HEK293 (cell line): ENCODE measurements at regions not wholly inside any gene's neighbourhood (a gene's known extent, or its start where the extent isn't known, plus 50 kb on each side); places are given as distances from the start of the nearest gene placed in this dataset.

ENCODE experiments used
- CTCF ChIA-PET: fragments of 350-600 bp; formaldehyde crosslinking; extraction: SDS; loops from one replicate; lab custom pipeline; 2021; ENCODE audit warnings: antibody characterized with exemption; lab: Yijun Ruan, JAX
- POLR2A ChIA-PET: fragments of 300-600 bp; formaldehyde crosslinking; extraction: SDS; loops from one replicate; lab custom pipeline; 2020; ENCODE audit warnings: antibody characterized with exemption, inconsistent platforms; lab: Yijun Ruan, JAX
- H3K27ac ChIP-seq: fragments of 200-500 bp; sonication (Bioruptor generic); 2 replicates; pipeline ENCODE4 v1.5.1; 2014; ENCODE audit warnings: low read depth, low read length, control low read depth, inconsistent platforms; ENCODE audit errors: extremely low read depth
- H3K36me3 ChIP-seq, 2 experiments: fragments of 200-500 bp in 1 of 2; sonication (Bioruptor generic) in 1 of 2; 1 replicate in 1 of 2; 2 replicates in 1 of 2; pipeline ENCODE4 v1.5.1; 2014 to 2017; ENCODE audit warnings: inconsistent platforms in 2 of 2, low read length in 2 of 2; ENCODE audit not compliant: control insufficient read depth in 2 of 2, insufficient read depth in 1 of 2
- H3K4me1 ChIP-seq: fragments of 200-500 bp; sonication (Bioruptor generic); 2 replicates; pipeline ENCODE4 v1.5.1; 2014; ENCODE audit warnings: mild to moderate bottlenecking, low read length, inconsistent platforms; ENCODE audit not compliant: control insufficient read depth, insufficient read depth
- H3K4me3 ChIP-seq: 2 replicates; pipeline ENCODE4 v1.5.1; 2011; ENCODE audit warnings: low read depth, mild to moderate bottlenecking, control low read depth, low read length, moderate library complexity
- H3K9me3 ChIP-seq: fragments of 200-500 bp; sonication (Bioruptor generic); 2 replicates; pipeline ENCODE4 v1.5.1; 2014; ENCODE audit warnings: low read depth, low read length, inconsistent platforms; ENCODE audit not compliant: control insufficient read depth, insufficient read depth
- GFI1B ChIP-seq: fragments of 450-650 bp; formaldehyde crosslinking; IDR thresholded peaks from 2 replicates; pipeline ENCODE4 v1.5.1; 2016; ENCODE audit warnings: missing biosample characterization, missing genetic modification characterization
- HOXA7 ChIP-seq: sonication (generic); formaldehyde crosslinking; IDR thresholded peaks from 2 replicates; pipeline ENCODE4 v1.8.1; 2022; ENCODE audit warnings: missing genetic modification reagents, borderline replicate concordance
- INSM2 ChIP-seq: fragments of 450-650 bp; formaldehyde crosslinking; IDR thresholded peaks from 2 replicates; pipeline ENCODE4 v1.5.1; 2016; ENCODE audit warnings: missing biosample characterization, missing genetic modification characterization
- KLF9 ChIP-seq: fragments of 450-650 bp; formaldehyde crosslinking; IDR thresholded peaks from 2 replicates; pipeline ENCODE4 v1.5.1; 2016; ENCODE audit warnings: missing biosample characterization, missing genetic modification characterization, low read depth
- MZF1 ChIP-seq: fragments of 450-650 bp; formaldehyde crosslinking; IDR thresholded peaks from 2 replicates; pipeline ENCODE4 v1.5.1; 2017; ENCODE audit warnings: missing biosample characterization, missing genetic modification characterization, borderline replicate concordance
- OSR2 ChIP-seq: fragments of 450-650 bp; formaldehyde crosslinking; IDR thresholded peaks from 2 replicates; pipeline ENCODE4 v1.5.1; 2016; ENCODE audit warnings: missing biosample characterization, missing genetic modification characterization
- WT1 ChIP-seq: fragments of 450-650 bp; formaldehyde crosslinking; IDR thresholded peaks from 2 replicates; pipeline ENCODE4 v1.5.1; 2016; ENCODE audit warnings: missing biosample characterization, missing genetic modification characterization
- ZFP41 ChIP-seq: fragments of 450-650 bp; formaldehyde crosslinking; IDR thresholded peaks from 2 replicates; pipeline ENCODE4 v1.5.1; 2016; ENCODE audit warnings: missing biosample characterization, missing genetic modification characterization, borderline replicate concordance
- ZNF133 ChIP-seq: fragments of 450-650 bp; formaldehyde crosslinking; IDR thresholded peaks from 2 replicates; pipeline ENCODE4 v1.5.1; 2016; ENCODE audit warnings: missing biosample characterization, missing genetic modification characterization
- ZNF148 ChIP-seq: fragments of 450-650 bp; formaldehyde crosslinking; IDR thresholded peaks from 2 replicates; pipeline ENCODE4 v1.5.0; 2017; ENCODE audit warnings: missing biosample characterization, missing genetic modification characterization, borderline replicate concordance
- ZNF184 ChIP-seq: fragments of 450-650 bp; IDR thresholded peaks from 2 replicates; pipeline ENCODE4 v1.5.1; 2018; ENCODE audit warnings: missing biosample characterization, mild to moderate bottlenecking, missing genetic modification characterization
- ZNF221 ChIP-seq: fragments of 450-650 bp; formaldehyde crosslinking; IDR thresholded peaks from 2 replicates; pipeline ENCODE4 v1.5.1; 2017; ENCODE audit warnings: missing biosample characterization, missing genetic modification characterization, borderline replicate concordance
- ZNF239 ChIP-seq: fragments of 450-650 bp; formaldehyde crosslinking; IDR thresholded peaks from 2 replicates; pipeline ENCODE4 v1.5.1; 2016; ENCODE audit warnings: missing biosample characterization, missing genetic modification characterization
- ZNF274 ChIP-seq, 2 experiments: fragments of 200-500 bp in 1 of 2; fragments of 450-650 bp in 1 of 2; sonication (Bioruptor generic) in 1 of 2; formaldehyde crosslinking in 1 of 2; IDR thresholded peaks; 2 replicates each; pipeline versions ENCODE4 v1.5.1 to v1.6.1; 2014 to 2016; ENCODE audit warnings: borderline replicate concordance in 1 of 2, inconsistent platforms in 1 of 2, low read length in 1 of 2, missing biosample characterization in 1 of 2, missing genetic modification characterization in 1 of 2
- ZNF324 ChIP-seq: fragments of 450-650 bp; formaldehyde crosslinking; IDR thresholded peaks from 2 replicates; pipeline ENCODE4 v1.5.1; 2016; ENCODE audit warnings: missing biosample characterization, missing genetic modification characterization
- ZNF362 ChIP-seq: fragments of 450-650 bp; formaldehyde crosslinking; IDR thresholded peaks from 2 replicates; pipeline ENCODE4 v1.5.1; 2016; ENCODE audit warnings: missing biosample characterization, missing genetic modification characterization
- ZNF398 ChIP-seq: fragments of 450-650 bp; formaldehyde crosslinking; IDR thresholded peaks from 2 replicates; pipeline ENCODE4 v1.5.1; 2017; ENCODE audit warnings: missing biosample characterization, missing genetic modification characterization
- ZNF426 ChIP-seq: fragments of 450-650 bp; formaldehyde crosslinking; IDR thresholded peaks from 2 replicates; pipeline ENCODE4 v1.5.1; 2017; ENCODE audit warnings: missing biosample characterization, missing genetic modification characterization, mild to moderate bottlenecking, inconsistent platforms, moderate library complexity
- ZNF555 ChIP-seq: fragments of 450-650 bp; formaldehyde crosslinking; conservative IDR thresholded peaks from 2 replicates; pipeline ENCODE4 v1.5.1; 2017; ENCODE audit warnings: missing biosample characterization, mild to moderate bottlenecking, missing genetic modification characterization, inconsistent platforms
- ZNF558 ChIP-seq: fragments of 450-650 bp; formaldehyde crosslinking; IDR thresholded peaks from 2 replicates; pipeline ENCODE4 v1.5.1; 2016; ENCODE audit warnings: missing biosample characterization, missing genetic modification characterization
- ZNF571 ChIP-seq: fragments of 450-650 bp; formaldehyde crosslinking; IDR thresholded peaks from 2 replicates; pipeline ENCODE4 v1.5.0; 2017; ENCODE audit warnings: missing biosample characterization, missing genetic modification characterization
- ZNF585B ChIP-seq: fragments of 450-650 bp; formaldehyde crosslinking; IDR thresholded peaks from 2 replicates; pipeline ENCODE4 v1.5.1; 2016; ENCODE audit warnings: missing biosample characterization, missing genetic modification characterization
- ZNF664 ChIP-seq: fragments of 450-650 bp; formaldehyde crosslinking; IDR thresholded peaks from 2 replicates; pipeline ENCODE4 v1.5.1; 2016; ENCODE audit warnings: missing biosample characterization, missing genetic modification characterization
- ZNF704 ChIP-seq: fragments of 450-650 bp; formaldehyde crosslinking; IDR thresholded peaks from 2 replicates; pipeline ENCODE4 v1.5.1; 2016; ENCODE audit warnings: missing biosample characterization, missing genetic modification characterization
- ZNF843 ChIP-seq: fragments of 450-650 bp; formaldehyde crosslinking; IDR thresholded peaks from 2 replicates; pipeline ENCODE4 v1.5.1; 2016; ENCODE audit warnings: missing biosample characterization, missing genetic modification characterization

GRCh38 chr2:167401309-167401708 is 513.0 kb downstream of the XIRP2 start:
- Histone ChIP-seq H3K4me1 (no peaks in the 10 kb centered on the region), H3K36me3 (no peaks in the 10 kb centered on the region), H3K27ac (no peak overlapping the region), H3K9me3 (no peaks in the 10 kb centered on the region), H3K4me3 (no peak overlapping the region)
- TF ChIP-seq ZNF398 (tag by site-specific recombination) = no peak
- TF ChIP-seq ZNF239 (tag by site-specific recombination) = no peak
- no peak for TF ChIP-seq ZNF704 (tag by site-specific recombination)
- no peak for TF ChIP-seq ZNF324 (tag by site-specific recombination)
- TF ChIP-seq WT1 = no peak
- no peak for TF ChIP-seq ZNF585B (tag by site-specific recombination)
- TF ChIP-seq ZNF571 (tag by site-specific recombination) = no peak
- no peak for TF ChIP-seq HOXA7 (CRISPR knock-in tag)
- no peak for TF ChIP-seq ZNF184 (tag by site-specific recombination)
- ChIA-PET POLR2A (no interaction called here), CTCF (interaction anchor here (0.7 to 1.2 kb wide), 3 partner anchors 16 to 718 kb away, joined by 3 to 5 read pairs (median 3); no protein-coding TSS in a partner anchor)

GRCh38 chr2:167400546-167400945 is 512.3 kb downstream of the XIRP2 start:
- H3K27ac ChIP-seq = no peak overlapping the region
- H3K4me1 ChIP-seq = no peaks in the 10 kb centered on the region
- H3K4me3 ChIP-seq = no peak overlapping the region
- TF ChIP-seq ZNF843 (tag by site-specific recombination) = no peak
- TF ChIP-seq ZNF148 = no peak
- no peak for TF ChIP-seq ZNF221 (tag by site-specific recombination)
- TF ChIP-seq ZNF239 (tag by site-specific recombination) = no peak
- TF ChIP-seq ZNF426 (tag by site-specific recombination) = no peak
- no peak for TF ChIP-seq ZNF558 (tag by site-specific recombination)
- no peak for TF ChIP-seq ZNF555 (tag by site-specific recombination)
- no peak for TF ChIP-seq GFI1B (tag by site-specific recombination)
- TF ChIP-seq ZNF133 = no peak
- TF ChIP-seq ZFP41 (tag by site-specific recombination) = no peak
- TF ChIP-seq INSM2 (tag by site-specific recombination) = no peak
- TF ChIP-seq OSR2 = no peak
- TF ChIP-seq MZF1 (tag by site-specific recombination) = no peak
- TF ChIP-seq ZNF664 (tag by site-specific recombination) = no peak
- no peak for TF ChIP-seq ZNF274 (IDR thresholded peaks at IDR 0.05; ENCODE audit: low read length)
- no peak for TF ChIP-seq ZNF274 (tag by site-specific recombination; IDR thresholded peaks at IDR 0.05; ENCODE audit: borderline replicate concordance)
- TF ChIP-seq KLF9 = no peak
- no peak for TF ChIP-seq ZNF362 (tag by site-specific recombination)
- no peaks in the 10 kb centered on the region for H3K9me3 ChIP-seq
- POLR2A ChIA-PET = no interaction called here
- H3K36me3 ChIP-seq = no peaks in the 10 kb centered on the region
- CTCF ChIA-PET = interaction anchor here (0.7 kb wide), 1 partner anchor 719 kb away, joined by 3 read pairs; no protein-coding TSS in a partner anchor
